Left ventricle myocardium inferior (tissue), 1 donor: ENCODE measurements at regions not wholly inside any gene's neighbourhood (a gene's known extent, or its start where the extent isn't known, plus 50 kb on each side); places are given as distances from the start of the nearest gene placed in this dataset.
"Not testable (repeated sequence)": the region's sequence is repeated elsewhere in the genome, so short reads cannot be mapped to it uniquely, and the experiment has no call there.

Experiments
- DNase-seq: peaks from one replicate; pipeline ENCODE4 v3.0.0-alpha.2; 2020
- H3K27ac ChIP-seq: fragments of 200-600 bp; replicated peaks from 2 replicates; pipeline ENCODE4 v1.8.0; 2021
- H3K27me3 ChIP-seq: fragments of 200-600 bp; 2 replicates; pipeline ENCODE4 v1.8.0; 2021; ENCODE audit warnings: low read depth
- H3K36me3 ChIP-seq: fragments of 200-600 bp; 2 replicates; pipeline ENCODE4 v1.8.0; 2021
- H3K4me1 ChIP-seq: fragments of 200-600 bp; 2 replicates; pipeline ENCODE4 v1.8.0; 2021
- H3K4me3 ChIP-seq: fragments of 200-600 bp; 2 replicates; pipeline ENCODE4 v1.8.0; 2021; ENCODE audit warnings: mild to moderate bottlenecking, moderate library complexity
- H3K9me3 ChIP-seq: fragments of 200-600 bp; replicated peaks from 2 replicates; pipeline ENCODE4 v1.8.0; 2021
- CTCF ChIP-seq: fragments of 200-600 bp; IDR thresholded peaks from 2 replicates; pipeline ENCODE4 v1.8.0; 2021; ENCODE audit warnings: antibody characterized with exemption, mild to moderate bottlenecking, borderline replicate concordance
- intact Hi-C: fragments of 100-400 bp; cut with micrococcal nuclease; formaldehyde crosslinking; loops from one replicate; pipeline ENCODE4 v1.11.0; 2022
- donor health status: DM: no; HTN: yes; CAD: no; lungs with severe emphysema.

- Histone ChIP-seq H3K36me3 (no peaks in the 10 kb centered on the region), H3K4me1 (no peaks in the 10 kb centered on the region), H3K27me3 (no peaks in the 10 kb centered on the region), H3K4me3 (no peak overlapping the region), H3K9me3 (peaks cover 58% of the 10 kb centered on the region), H3K27ac (no peak overlapping the region)
- intact Hi-C loops = no loop called here
- DNase-seq = no peak
- TF ChIP-seq CTCF = no peak
These were observed 909.7 kb downstream of the PLOD2 start for GRCh38 chr3:145251311-145251710.

- H3K4me1 ChIP-seq, H3K9me3 ChIP-seq, intact Hi-C loops, DNase-seq, H3K4me3 ChIP-seq, H3K27me3 ChIP-seq, H3K27ac ChIP-seq, H3K36me3 ChIP-seq: not testable (repeated sequence)
These were observed 903.0 kb downstream of the PLOD2 start for GRCh38 chr3:145257967-145258366.

- DNase-seq = no peak
- Histone ChIP-seq H3K27ac (no peak overlapping the region), H3K4me1 (no peaks in the 10 kb centered on the region), H3K27me3 (no peaks in the 10 kb centered on the region), H3K4me3 (no peak overlapping the region), H3K36me3 (no peaks in the 10 kb centered on the region), H3K9me3 (no peaks in the 10 kb centered on the region)
- TF ChIP-seq CTCF = no peak
- intact Hi-C loops = no loop called here
These were observed 901.7 kb downstream of the PLOD2 start for GRCh38 chr3:145259166-145259880.

GRCh38 chr3:145263458-145263857 lies 897.5 kb downstream of the PLOD2 start:
- H3K4me3 ChIP-seq, H3K36me3 ChIP-seq, H3K27ac ChIP-seq, H3K4me1 ChIP-seq, intact Hi-C loops, H3K27me3 ChIP-seq, DNase-seq: not testable (repeated sequence)
- peaks cover 12% of the 10 kb centered on the region for H3K9me3 ChIP-seq

GRCh38 chr3:145266368-145266767 lies 894.6 kb downstream of the PLOD2 start:
- Histone ChIP-seq H3K4me3 (no peak overlapping the region), H3K27me3 (no peaks in the 10 kb centered on the region), H3K27ac (no peak overlapping the region), H3K36me3 (no peaks in the 10 kb centered on the region), H3K9me3 (peaks cover 12% of the 10 kb centered on the region), H3K4me1 (no peaks in the 10 kb centered on the region)
- intact Hi-C loops = no loop called here
- DNase-seq = no peak
- no peak for TF ChIP-seq CTCF

- no peaks in the 10 kb centered on the region for H3K36me3 ChIP-seq
- no peak for TF ChIP-seq CTCF
- DNase-seq = no peak
- intact Hi-C loops = no loop called here
- H3K27ac ChIP-seq = no peak overlapping the region
- H3K4me1 ChIP-seq = no peaks in the 10 kb centered on the region
- no peak overlapping the region for H3K4me3 ChIP-seq
- H3K27me3 ChIP-seq = no peaks in the 10 kb centered on the region
- peaks cover 12% of the 10 kb centered on the region for H3K9me3 ChIP-seq
These were observed 891.9 kb downstream of the PLOD2 start for GRCh38 chr3:145269106-145269505.
